Head of caudate nucleus (tissue), 42 donors: ENCODE measurements at regions not wholly inside any gene's neighbourhood (a gene's known extent, or its start where the extent isn't known, plus 50 kb on each side); places are given as distances from the start of the nearest gene placed in this dataset.
A peak's percentile ranks its signal among the peaks of the same experiment; 100 is the strongest.

ENCODE experiments used
- DNase-seq, 42 donors: peaks; one replicate each; pipeline versions ENCODE4 v3.0.0 to v3.0.0-alpha.2; 2020 to 2021; ENCODE audit warnings: mixed read lengths in 7 of 42
- intact Hi-C: fragments of 100-400 bp; cut with DNase I; formaldehyde crosslinking; loops from one replicate; pipeline ENCODE4 v1.15.0; 2022

GRCh38 chr14:27386391-27386790 is 788.6 kb upstream of the NOVA1 start:
- intact Hi-C loops: no loop called here

GRCh38 chr14:27387463-27387862 is 789.6 kb upstream of the NOVA1 start:
- DNase-seq: no peak
- intact Hi-C loops: no loop called here

More at GRCh38 chr14:27386391-27386790, 788.6 kb upstream of the NOVA1 start:
- no peak for DNase-seq

DNA sequence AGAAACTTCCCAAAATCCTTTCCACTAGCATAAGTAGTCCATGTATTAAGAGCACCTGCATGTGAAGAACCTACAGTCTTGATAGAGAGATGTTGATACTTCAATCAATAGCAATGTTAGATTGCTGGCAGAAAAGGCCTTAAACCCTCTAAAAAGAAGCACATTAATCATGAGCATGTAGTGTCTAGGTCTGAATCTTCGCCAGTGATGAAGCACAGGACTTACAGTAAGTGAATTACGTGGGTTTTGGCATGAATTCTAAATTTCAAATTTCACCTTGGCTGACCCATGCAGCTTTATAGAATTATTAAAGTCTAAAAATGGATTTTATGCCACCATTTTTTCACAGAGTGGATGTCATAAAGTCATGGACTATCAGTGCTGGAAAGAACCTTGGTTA is 791.6 kb upstream of the NOVA1 start:
- intact Hi-C loops: no loop called here
- no peak for DNase-seq

GRCh38 chr14:27390155-27390554 is 792.3 kb upstream of the NOVA1 start:
- DNase-seq: no peak
- intact Hi-C loops: no loop called here

- no peak for DNase-seq
- intact Hi-C loops: no loop called here
Observed at GRCh38 chr14:27391331-27391730, 793.5 kb upstream of the NOVA1 start.

GRCh38 chr14:27392153-27392552 is 794.3 kb upstream of the NOVA1 start:
- intact Hi-C loops: no loop called here
- no peak for DNase-seq

GRCh38 chr14:27409944-27410343 is 812.1 kb upstream of the NOVA1 start:
- no peak for DNase-seq
- intact Hi-C loops: no loop called here

DNA sequence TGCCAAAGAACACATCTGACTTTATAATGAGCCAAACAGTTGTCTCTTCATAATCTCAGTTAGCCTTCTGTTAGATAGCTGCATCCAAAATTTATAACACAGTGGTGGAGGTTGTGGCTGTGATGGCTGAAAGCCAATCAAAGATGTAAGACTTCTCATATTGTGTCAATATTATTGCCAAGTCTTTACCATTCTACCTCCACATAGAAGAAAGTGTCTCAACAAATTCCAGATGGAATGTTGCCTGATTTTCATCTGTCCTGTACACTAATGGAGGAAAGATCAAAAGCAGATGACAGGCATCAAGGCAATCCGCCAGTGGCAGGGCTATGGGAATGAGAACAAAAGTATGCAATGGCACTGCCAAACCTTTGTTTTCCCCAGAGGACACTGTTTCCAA is 813.1 kb upstream of the NOVA1 start:
- intact Hi-C loops: no loop called here
- no peak for DNase-seq

- no peak for DNase-seq
- intact Hi-C loops: no loop called here
Observed at GRCh38 chr14:27427796-27428195, 830.0 kb upstream of the NOVA1 start.

DNA sequence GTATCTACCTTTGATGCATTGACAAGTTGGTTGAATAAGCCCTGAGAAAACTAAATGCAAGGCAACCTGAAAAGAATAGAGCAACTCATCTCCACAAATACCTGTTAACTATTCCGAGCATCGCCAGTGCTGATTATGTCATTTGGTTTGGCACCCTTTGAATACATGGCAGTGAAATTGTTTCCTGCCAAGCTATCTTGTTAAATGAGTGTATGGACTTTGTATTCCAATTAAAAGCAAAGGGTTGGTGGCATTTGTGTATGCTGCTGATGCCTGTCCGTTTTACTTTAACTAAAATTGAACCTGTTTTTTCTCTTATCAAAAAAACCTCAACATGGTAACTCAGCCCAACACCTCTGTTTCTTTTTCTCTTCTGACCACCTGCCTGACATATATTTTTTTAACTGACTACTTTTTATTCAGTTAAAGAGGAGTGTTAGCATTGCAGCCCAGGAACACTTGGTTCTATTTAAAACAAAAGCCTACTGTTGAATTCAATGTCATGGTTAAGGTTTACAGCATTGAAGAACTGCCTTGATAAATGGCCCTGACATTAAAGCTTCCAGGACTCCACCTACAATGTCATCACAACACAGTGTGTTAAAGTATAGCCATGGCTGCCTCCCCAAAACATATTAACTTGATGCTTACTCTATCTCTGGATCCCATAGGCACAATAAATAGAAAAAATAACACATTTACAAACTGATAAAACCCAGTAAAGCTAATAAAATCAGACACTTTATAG is 838.3 kb upstream of the NOVA1 start:
- DNase-seq: no peak

DNA sequence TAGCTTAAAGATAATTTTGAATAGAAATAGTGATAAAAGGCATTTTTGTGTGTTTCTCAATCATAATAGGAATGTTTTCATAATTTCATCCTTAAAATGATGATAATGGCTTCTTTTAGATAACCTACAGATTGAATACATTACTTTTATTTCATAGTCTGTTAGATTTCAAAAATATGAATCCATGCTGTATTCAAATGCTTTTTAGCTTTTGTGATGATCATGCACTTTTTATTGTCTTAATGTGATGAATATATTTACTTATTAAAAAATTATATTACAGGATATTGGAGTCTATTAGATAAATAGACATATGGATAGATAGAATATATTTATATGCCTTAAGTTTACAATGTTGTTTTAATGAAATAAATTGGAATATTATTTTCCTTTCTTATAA is 886.8 kb upstream of the NOVA1 start:
- no peak for DNase-seq
- intact Hi-C loops: no loop called here

More for the DNA sequence above, 838.3 kb upstream of the NOVA1 start:
- intact Hi-C loops: no loop called here

DNA sequence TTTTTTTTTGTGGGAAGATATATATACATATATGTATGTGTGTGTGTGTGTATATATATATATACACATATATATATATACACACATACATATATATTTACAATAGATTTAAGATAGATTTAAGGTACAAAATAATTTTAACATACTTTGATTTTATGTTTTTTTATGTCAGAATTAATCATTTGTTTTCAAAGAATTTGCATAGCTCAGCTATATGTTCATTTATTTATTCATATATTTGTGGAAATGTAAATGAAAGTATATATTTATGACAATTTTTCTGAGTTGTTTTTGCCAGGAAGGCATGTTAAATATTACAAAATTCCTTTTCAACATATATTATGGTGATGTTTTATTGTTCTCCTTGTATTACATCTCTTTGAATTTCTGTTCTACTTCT is 887.4 kb upstream of the NOVA1 start:
- DNase-seq: no peak
- intact Hi-C loops: no loop called here

DNA sequence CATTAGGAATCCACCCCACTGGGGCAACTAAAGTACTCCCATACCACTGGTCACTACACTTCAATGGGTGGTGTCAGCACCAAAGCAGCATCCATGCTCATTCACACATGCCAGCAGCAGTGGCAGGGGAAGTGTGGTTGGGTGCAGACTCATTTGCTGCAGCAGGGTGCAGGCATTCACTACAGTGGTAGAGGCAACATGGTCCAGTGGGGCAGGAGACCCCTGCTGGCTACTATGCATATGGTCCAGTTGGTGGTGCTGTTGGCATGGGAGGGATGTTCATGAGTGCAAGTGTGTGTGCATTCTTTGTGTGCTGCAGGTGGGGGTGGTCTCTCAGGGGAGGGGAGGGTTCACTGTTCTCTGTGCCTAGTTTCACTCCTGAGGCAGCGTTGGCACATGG is 908.4 kb upstream of the NOVA1 start:
- no peak for DNase-seq

DNA sequence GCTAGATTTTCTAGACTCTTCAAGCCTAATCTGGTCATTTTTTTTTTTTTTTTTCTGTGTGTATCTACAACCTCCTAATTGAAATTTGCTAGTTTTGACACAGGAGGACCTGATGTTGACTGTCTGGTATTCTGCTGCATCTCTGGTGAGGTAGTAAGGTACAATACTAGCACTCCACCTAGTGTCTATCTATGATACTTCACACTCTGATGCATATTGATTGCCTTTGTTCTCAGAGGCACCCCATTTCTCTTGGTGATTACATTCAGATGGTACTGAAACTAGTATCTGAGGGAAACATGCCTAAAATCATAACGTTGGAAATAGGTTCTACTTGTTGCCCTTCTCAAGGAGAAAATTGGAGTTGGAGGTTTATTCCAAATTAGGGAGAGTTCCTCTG is 930.5 kb upstream of the NOVA1 start:
- intact Hi-C loops: no loop called here
- peak in 1 of 42 donors; percentile 5 for DNase-seq

More for the DNA sequence above, 908.4 kb upstream of the NOVA1 start:
- intact Hi-C loops: no loop called here

DNA sequence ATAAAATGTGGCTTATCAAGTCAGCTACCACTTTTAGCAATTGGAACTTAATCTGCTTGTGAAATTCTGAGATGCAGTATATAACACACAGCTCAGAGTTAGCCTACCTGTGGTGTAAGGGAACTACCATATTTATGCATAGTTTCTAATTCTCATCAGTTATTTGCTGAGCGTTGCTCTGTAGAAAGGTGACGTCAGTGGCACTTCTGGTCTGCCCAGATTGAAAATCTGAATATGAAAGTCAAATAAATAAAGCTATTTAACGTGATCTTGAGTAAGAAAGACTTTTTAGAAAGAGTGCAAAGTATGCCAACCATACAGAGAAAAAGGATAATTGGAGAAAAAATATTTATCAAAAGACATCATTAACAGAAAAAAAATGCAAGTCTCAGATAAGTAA is 938.9 kb upstream of the NOVA1 start:
- intact Hi-C loops: no loop called here
- no peak for DNase-seq

DNA sequence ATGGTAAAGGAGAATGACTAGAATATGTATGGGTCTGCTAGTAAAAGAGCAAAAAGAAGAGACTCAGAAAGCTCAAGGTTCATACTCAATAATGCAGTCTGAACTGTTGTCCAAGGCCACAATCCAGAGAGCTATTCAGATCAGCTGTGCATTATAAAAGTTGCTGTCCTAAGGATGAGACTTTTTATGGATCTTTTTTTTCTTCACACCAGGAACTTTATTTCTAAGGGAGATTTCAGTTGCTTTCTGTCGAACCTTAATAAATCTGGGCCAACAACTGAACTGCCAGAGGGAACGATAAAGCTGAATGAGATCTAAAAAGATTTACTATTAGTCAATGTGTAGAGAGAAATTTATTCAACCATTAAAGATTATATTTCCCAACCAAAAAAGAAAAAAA is 948.3 kb upstream of the NOVA1 start:
- no peak for DNase-seq
- intact Hi-C loops: no loop called here

DNA sequence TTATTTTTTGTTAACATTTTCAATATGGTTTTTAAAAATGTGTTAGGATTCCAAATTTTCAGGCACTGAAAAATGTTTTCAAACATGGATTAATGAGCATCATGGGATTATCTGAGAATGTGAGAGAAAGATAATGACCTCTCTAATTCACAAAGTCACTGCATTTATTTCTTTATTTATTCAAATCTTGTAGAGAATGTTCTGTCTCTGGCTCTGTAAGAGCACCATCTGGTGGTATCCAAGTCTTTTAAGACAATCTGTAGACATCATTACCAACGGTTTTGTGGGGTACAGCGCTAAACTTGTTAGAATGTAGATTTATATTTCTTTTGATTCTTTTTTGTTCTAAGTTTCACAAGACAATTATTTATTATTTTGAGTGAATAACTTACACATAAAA is 956.0 kb upstream of the NOVA1 start:
- intact Hi-C loops: no loop called here
- peak in 2 of 42 donors; percentile 3 to 8 for DNase-seq

- DNase-seq: no peak
- intact Hi-C loops: no loop called here
Observed at GRCh38 chr14:27557445-27557844, 959.6 kb upstream of the NOVA1 start.

DNA sequence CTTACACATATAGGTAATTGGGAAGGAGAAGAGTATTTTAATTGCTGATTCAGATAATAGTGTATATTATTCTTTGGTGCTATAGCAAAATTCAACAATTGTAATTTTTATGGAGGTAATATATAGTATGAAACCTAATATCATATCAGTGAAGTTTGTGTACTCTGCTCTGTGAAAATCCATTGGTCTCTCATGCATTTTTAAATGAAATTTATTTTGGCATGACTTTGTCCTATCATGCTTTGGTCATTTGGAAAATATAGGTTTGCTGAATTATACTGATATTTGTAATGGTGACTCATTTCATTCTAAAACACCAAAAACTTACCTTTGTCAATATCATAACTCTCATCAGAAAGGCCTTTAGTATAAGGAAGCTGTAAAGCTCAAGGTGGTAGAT is 962.0 kb upstream of the NOVA1 start:
- intact Hi-C loops: no loop called here
- no peak for DNase-seq

DNA sequence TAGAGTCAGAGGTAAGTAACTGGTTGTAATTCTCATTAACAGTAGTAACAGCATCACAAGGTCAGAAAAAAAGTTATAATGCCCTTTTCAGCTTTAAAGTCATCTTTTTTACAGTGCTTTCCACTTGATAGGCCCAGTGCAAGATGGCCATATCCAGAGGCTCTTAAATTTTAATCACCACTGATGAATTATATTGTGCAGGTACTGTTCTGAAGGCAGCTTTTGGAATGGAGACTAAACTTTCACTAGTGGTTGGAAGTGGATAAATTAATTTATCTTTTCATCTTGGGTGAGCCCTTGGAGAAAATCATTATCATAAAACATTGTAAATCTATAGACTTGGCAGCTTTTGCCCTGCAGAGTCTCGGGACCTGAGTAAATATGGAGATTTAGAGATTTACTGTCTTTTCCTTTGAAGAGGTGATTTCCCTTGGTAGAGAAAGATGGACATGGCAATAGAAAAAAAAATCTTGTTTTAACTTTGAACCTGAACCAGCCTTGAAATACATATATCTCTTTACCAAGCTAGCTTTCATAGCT is 969.1 kb upstream of the NOVA1 start:
- no peak for DNase-seq
- intact Hi-C loops: no loop called here

DNA sequence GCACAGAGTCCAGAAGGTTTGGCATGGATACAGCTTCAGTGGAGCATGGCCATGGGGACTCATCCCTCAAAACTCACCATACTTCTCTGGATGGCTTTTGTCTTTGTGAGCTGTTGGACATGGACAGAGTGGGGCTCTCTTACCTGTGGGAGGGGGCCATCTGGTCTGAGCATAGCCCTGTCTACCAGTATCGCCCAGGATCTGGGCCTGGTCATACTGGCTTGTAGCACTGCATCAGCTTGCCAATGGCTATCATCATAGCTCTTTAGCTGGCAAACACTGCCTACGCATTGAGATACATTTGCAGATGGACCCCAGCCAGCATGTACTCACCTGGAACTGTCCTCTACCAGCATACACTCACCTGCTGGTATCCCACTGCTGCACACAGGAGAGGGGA is 975.2 kb upstream of the NOVA1 start:
- DNase-seq: no peak
- intact Hi-C loops: no loop called here
